ENCODE measurements at regions not wholly inside any gene's neighbourhood (a gene's known extent, or its start where the extent isn't known, plus 50 kb on each side); places are given as distances from the start of the nearest gene placed in this dataset.

DNA sequence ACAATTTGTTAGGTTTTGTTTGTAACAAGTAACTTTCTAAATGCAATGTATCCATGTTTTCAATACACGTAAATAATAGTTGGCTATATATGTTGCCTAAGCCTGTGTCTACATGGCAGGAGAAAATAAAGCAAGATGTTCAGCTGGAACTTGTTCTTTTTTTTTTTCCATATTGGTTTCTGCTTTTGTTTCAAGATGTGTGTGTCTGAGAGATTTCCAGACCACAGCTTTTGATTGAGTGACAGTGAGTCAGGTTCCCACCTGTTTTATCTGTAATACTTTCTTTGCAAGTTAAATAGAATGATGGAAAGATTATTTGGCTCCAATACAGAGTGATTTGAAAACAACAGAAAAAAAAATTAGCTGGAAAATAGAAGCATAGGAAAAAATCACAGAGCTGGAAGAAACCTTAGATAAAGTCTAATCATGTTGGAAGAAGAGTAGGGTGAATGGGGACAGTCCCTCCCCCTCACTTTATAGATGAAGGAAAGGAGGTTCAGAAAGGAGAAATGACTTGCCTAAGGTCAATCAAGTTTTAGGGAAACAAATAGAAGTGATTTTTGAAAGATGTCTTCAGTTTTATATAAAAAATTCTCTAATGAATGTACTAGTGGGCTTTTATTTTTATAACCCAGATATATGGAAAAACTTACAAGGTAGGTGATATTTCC lies 150.9 kb upstream of the STMND1 start:
- TF ChIP-seq POLR2A (IDR thresholded peaks at IDR 0.05): no peak
- TF ChIP-seq, protein P1, sequence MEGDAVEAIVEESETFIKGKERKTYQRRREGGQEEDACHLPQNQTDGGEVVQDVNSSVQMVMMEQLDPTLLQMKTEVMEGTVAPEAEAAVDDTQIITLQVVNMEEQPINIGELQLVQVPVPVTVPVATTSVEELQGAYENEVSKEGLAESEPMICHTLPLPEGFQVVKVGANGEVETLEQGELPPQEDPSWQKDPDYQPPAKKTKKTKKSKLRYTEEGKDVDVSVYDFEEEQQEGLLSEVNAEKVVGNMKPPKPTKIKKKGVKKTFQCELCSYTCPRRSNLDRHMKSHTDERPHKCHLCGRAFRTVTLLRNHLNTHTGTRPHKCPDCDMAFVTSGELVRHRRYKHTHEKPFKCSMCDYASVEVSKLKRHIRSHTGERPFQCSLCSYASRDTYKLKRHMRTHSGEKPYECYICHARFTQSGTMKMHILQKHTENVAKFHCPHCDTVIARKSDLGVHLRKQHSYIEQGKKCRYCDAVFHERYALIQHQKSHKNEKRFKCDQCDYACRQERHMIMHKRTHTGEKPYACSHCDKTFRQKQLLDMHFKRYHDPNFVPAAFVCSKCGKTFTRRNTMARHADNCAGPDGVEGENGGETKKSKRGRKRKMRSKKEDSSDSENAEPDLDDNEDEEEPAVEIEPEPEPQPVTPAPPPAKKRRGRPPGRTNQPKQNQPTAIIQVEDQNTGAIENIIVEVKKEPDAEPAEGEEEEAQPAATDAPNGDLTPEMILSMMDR (IDR thresholded peaks at IDR 0.05): no peak

Data from testis (tissue), 2 donors.